SW 1271 (cell line): ENCODE measurements at regions not wholly inside any gene's neighbourhood (a gene's known extent, or its start where the extent isn't known, plus 50 kb on each side); places are given as distances from the start of the nearest gene placed in this dataset.

Experiments used
- DNase-seq, 2 experiments: peaks; one replicate each; lab custom pipeline; 2025; lab: John Stamatoyannopoulos, UW

DNA sequence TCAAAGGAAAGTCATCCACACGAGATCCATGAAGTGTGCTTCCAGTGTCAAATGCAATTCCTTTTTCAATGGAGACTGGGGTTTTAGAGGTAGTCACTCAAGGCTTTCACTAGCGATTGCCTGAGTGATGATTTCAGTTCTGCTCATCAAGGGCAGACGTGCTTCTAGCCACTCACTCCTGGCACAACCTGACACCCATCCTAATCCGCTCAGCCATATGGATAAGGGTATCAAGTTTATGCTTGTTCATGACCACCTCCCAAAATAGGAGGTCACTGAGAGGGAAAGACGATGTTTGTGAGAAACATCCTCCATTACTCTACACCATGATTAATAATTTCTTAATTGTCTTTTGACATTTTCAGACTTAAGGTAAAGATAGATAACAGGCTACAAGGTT, 91.3 kb upstream of the HEY2 start:
- DNase-seq, result no peak

- no peak for DNase-seq
Observed at GRCh38 chr6:125658759-125659431, 90.5 kb upstream of the HEY2 start.

GRCh38 chr6:125659887-125660286, 89.5 kb upstream of the HEY2 start:
- no peak for DNase-seq

GRCh38 chr6:125662296-125662695, 87.1 kb upstream of the HEY2 start:
- no peak for DNase-seq

GRCh38 chr6:125665295-125665814, 84.1 kb upstream of the HEY2 start:
- DNase-seq, result no peak

- DNase-seq, result no peak
Observed at GRCh38 chr6:125667326-125667725, 82.1 kb upstream of the HEY2 start.

DNA sequence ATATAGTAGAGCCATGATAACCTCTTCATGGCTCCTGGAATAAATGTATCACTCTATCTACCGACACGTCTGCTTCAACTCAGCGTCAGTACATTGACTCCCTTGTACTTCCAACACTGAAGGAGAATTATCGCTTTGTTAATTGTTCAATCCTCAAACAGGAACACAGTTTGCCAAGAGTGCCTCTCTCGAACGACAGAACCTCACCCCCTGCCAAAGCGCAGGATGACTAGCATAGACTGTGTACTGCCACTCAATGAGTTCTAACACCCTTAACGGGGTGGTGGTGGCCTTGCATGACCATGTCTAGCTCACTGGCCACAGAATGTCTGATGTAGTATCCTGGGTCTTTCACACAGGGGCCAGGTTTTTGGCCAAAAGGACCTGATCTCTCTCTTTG, 81.4 kb upstream of the HEY2 start:
- no peak for DNase-seq

- DNase-seq, result no peak
Observed at GRCh38 chr6:125670568-125670967, 78.9 kb upstream of the HEY2 start.

DNA sequence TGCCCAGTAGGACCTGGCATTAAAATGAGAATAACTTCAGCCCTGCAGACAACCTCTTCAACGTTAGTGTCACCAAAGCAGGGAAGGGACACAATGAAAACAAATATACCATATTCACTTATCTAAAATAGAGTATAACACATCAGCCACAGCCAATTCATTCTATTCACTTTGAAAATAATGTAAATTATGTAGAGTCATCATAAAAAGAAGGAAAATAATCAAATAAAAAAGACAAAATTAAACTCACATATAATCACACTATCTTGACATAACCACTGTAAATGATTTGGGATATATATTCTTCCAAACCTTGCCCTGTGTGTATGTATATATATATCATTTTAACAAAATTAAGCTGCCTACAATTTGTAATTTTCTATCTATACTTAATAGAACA, 78.1 kb upstream of the HEY2 start:
- DNase-seq, result no peak

GRCh38 chr6:125674230-125674629, 75.2 kb upstream of the HEY2 start:
- no peak for DNase-seq

DNA sequence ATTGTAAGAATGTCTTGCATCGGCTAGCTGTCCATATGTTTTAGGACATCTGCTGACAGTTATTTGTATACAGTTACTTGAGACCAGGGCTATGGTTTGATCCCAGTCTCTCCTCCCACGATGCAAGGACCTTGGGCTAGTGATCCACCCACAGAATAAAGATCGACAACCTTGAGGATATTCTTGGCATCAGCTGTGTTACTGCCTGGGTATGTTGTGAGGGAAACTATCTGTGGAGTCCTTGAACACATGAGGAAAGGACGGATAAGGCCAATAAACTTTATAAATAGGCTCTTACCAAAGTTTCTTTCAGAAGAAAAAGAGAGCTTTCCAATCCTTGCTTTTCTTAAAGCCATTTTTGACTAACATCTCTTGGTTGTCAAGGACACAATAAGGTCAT, 70.8 kb upstream of the HEY2 start:
- no peak for DNase-seq

- no peak for DNase-seq
Observed at GRCh38 chr6:125679128-125679527, 70.3 kb upstream of the HEY2 start.

- DNase-seq, result no peak
Observed at GRCh38 chr6:125679651-125680050, 69.8 kb upstream of the HEY2 start.

DNA sequence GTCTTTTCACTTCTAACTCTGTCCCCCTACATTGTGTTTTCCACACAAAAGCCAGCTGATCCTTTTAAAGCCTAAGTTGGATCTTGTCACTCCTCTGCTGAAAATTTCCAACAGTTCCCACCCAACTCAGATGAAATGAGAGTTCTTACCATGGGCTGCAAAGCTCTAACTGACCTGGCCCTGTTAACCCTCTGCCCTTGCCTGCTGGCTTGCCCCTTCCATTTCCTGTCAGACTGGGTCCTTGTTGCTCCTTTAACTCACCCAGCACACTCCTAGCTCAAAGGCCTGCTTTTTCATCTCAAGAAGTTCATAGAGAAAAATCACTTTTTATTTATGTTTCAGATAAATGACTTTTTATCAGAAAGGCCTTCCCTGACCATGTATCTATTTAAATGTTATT, 66.5 kb upstream of the HEY2 start:
- no peak for DNase-seq

DNA sequence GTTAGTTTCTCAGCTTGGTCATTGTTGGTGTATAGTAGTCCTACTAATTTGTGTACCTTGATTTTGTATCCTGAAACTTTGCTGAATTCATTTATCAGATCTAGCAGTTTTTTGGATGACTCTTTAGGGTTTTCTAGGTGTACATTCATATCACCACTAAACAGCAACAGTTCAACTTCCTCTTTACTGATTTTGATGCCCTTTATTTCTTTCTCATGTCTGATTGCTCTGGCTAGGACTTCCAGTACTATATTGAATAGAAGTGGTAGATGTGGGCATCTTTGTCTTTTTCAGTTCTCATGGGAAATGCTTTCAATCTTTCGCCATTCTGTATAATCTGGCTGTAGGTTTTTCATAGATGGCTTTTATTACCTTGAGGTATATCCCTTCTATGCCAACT, 61.3 kb upstream of the HEY2 start:
- no peak for DNase-seq

DNA sequence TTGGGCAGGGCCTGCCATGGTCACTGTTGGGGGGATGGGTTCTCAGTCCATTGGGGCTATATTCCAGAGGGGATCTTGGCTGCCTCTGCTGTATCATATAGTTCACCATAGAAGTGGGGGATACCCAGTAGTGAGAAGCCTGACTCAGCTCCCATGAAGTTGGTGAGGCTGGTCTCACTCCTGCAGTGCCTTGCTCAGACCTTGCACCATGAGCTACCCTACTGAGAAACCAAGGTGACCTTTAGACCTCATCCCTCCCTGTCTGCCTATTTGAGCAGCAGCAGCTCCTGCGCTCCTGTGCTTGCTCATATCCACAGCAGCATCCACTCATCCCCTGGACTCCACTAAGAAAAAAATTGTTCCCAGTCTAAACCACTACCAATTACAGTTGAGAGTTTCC, 56.0 kb upstream of the HEY2 start:
- DNase-seq, result no peak

- DNase-seq, result no peak
Observed at GRCh38 chr6:125699591-125699990, 49.8 kb upstream of the HEY2 start.
